ENCODE measurements at regions not wholly inside any gene's neighbourhood (a gene's known extent, or its start where the extent isn't known, plus 50 kb on each side); places are given as distances from the start of the nearest gene placed in this dataset.

DNA sequence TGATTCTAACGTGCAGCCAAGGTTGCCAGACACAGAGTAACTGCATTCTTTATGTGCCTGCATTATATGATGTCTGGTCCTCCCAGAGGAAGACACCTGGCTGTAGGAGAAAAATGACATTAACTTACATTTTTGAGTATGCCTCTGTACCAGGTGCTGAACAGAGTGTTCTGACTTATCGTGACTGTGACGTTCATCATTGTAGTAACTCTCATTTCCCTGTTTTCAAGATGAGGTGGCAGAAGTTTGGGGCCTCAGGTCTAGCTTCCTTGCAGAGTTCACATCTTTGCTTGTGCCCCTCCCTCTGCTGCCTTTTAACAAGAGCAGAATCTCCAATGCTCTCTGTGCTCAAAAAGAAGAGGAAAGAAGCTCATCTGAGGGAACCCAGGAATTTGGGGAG is 488.0 kb downstream of the AJAP1 start:
- no peak for TF ChIP-seq USF1 (IDR thresholded peaks at IDR 0.05)
- no peak for TF ChIP-seq EGR1 (IDR thresholded peaks at IDR 0.05)
- TF ChIP-seq TEAD4 (IDR thresholded peaks at IDR 0.05) = no peak
- TF ChIP-seq TCF12 (IDR thresholded peaks at IDR 0.05; ENCODE audit: low read depth) = no peak

DNA sequence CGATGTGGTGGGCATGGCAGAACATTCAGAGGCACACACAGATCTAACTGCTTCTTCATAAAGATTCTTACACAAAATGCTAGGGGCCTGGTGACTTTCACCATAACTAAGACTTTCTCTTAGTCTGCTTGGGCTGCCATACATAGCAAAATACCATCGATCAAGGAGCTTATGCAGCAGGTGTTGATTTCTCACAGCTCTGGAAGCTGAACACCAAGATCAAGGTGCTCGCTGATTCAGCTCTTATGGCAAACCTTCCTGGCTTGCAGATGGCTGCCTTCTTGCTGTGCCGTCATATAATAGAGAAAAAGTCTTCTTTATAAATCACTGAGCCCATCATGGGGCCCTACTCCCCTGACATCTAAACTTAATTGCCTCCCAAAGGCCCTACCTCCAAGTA is 487.3 kb downstream of the AJAP1 start:
- no peak for TF ChIP-seq TCF12 (IDR thresholded peaks at IDR 0.05; ENCODE audit: low read depth)
- no peak for TF ChIP-seq YY1 (IDR thresholded peaks at IDR 0.05; ENCODE audit: low read depth)
- TF ChIP-seq USF1 (IDR thresholded peaks at IDR 0.05) = no peak
- no peak for TF ChIP-seq CREB1 (IDR thresholded peaks at IDR 0.05; ENCODE audit: low read depth)
- TF ChIP-seq, protein P1, sequence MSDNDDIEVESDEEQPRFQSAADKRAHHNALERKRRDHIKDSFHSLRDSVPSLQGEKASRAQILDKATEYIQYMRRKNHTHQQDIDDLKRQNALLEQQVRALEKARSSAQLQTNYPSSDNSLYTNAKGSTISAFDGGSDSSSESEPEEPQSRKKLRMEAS (IDR thresholded peaks at IDR 0.05) = no peak
- TF ChIP-seq REST (IDR thresholded peaks at IDR 0.05; ENCODE audit: low read depth) = no peak
- no peak for TF ChIP-seq RAD21 (IDR thresholded peaks at IDR 0.05; ENCODE audit: low read depth)
- no peak for TF ChIP-seq CEBPB (IDR thresholded peaks at IDR 0.05)
- no peak for TF ChIP-seq ZBTB7A (IDR thresholded peaks at IDR 0.05; ENCODE audit: low read depth)
- no peak for TF ChIP-seq NFIC (IDR thresholded peaks at IDR 0.05)
- no peak for TF ChIP-seq FOXM1 (IDR thresholded peaks at IDR 0.05; ENCODE audit: borderline replicate concordance, low read depth)
- TF ChIP-seq EP300 (IDR thresholded peaks at IDR 0.05; ENCODE audit: borderline replicate concordance) = no peak
- TF ChIP-seq TEAD4 (IDR thresholded peaks at IDR 0.05) = no peak
- no peak for TF ChIP-seq TAF1 (IDR thresholded peaks at IDR 0.05; ENCODE audit: low read depth)
- TF ChIP-seq EGR1 (IDR thresholded peaks at IDR 0.05) = no peak

GRCh38 chr1:5140962-5141361 is 486.6 kb downstream of the AJAP1 start:
- TF ChIP-seq ZBTB7A (IDR thresholded peaks at IDR 0.05; ENCODE audit: low read depth) (no peak), CREB1 (IDR thresholded peaks at IDR 0.05; ENCODE audit: low read depth) (no peak), TCF12 (IDR thresholded peaks at IDR 0.05; ENCODE audit: low read depth) (no peak), YY1 (IDR thresholded peaks at IDR 0.05; ENCODE audit: low read depth) (no peak), FOXM1 (IDR thresholded peaks at IDR 0.05; ENCODE audit: borderline replicate concordance, low read depth) (no peak), CEBPB (IDR thresholded peaks at IDR 0.05) (no peak), EP300 (IDR thresholded peaks at IDR 0.05; ENCODE audit: borderline replicate concordance) (no peak), EGR1 (IDR thresholded peaks at IDR 0.05) (no peak), REST (IDR thresholded peaks at IDR 0.05; ENCODE audit: low read depth) (no peak), TEAD4 (IDR thresholded peaks at IDR 0.05) (no peak), NFIC (IDR thresholded peaks at IDR 0.05) (no peak)
- TF ChIP-seq, protein P1 (IDR thresholded peaks at IDR 0.05) = no peak

DNA sequence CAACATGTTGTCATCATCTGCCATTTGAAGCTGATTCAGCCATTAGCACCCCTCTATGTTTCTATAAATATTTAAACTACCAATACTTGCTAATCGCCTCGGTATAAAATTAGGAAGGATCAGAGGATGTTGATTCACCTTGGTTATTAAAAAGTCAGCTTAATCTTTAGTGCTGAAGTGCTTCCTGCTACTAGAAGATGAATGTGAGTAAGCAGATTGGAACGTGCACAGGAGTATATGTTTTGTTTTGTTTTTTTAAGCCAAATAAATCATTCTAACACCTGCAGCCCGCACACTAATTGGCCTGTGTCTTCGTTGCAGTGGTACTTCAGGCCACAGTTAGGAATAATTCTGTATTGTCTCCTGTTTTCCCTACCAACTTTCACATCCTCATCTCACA is 485.7 kb downstream of the AJAP1 start:
- TF ChIP-seq YY1 (IDR thresholded peaks at IDR 0.05; ENCODE audit: low read depth) = no peak
- TF ChIP-seq, protein P1 (IDR thresholded peaks at IDR 0.05) = no peak
- TF ChIP-seq EGR1 (IDR thresholded peaks at IDR 0.05) = no peak
- TF ChIP-seq FOXM1 (IDR thresholded peaks at IDR 0.05; ENCODE audit: borderline replicate concordance, low read depth) = no peak
- TF ChIP-seq TAF1 (IDR thresholded peaks at IDR 0.05; ENCODE audit: low read depth) = no peak
- no peak for TF ChIP-seq USF1 (IDR thresholded peaks at IDR 0.05)
- no peak for TF ChIP-seq CREB1 (IDR thresholded peaks at IDR 0.05; ENCODE audit: low read depth)
- no peak for TF ChIP-seq REST (IDR thresholded peaks at IDR 0.05; ENCODE audit: low read depth)
- TF ChIP-seq EP300 (IDR thresholded peaks at IDR 0.05; ENCODE audit: borderline replicate concordance) = no peak

Measured in Ishikawa (cell line).